DOHH2 (cell line): ENCODE measurements at regions not wholly inside any gene's neighbourhood (a gene's known extent, or its start where the extent isn't known, plus 50 kb on each side); places are given as distances from the start of the nearest gene placed in this dataset.

Experiments used
- EZH2phosphoT487 ChIP-seq: fragments of 200-600 bp; sonication (generic); IDR thresholded peaks from 2 replicates; pipeline ENCODE4 v1.6.1; 2017; ENCODE audit warnings: borderline replicate concordance, mild to moderate bottlenecking, antibody characterized with exemption, low read length, moderate library complexity, mixed read lengths
- TF ChIP-seq, protein P1 (sequence below): fragments of 200-600 bp; sonication (generic); IDR thresholded peaks from one replicate; pipeline ENCODE4 v1.5.1; 2014; ENCODE audit warnings: antibody characterized with exemption, mild to moderate bottlenecking, low read depth, low read length; ENCODE audit not compliant: poor library complexity, severe bottlenecking

- TF ChIP-seq, protein P1, sequence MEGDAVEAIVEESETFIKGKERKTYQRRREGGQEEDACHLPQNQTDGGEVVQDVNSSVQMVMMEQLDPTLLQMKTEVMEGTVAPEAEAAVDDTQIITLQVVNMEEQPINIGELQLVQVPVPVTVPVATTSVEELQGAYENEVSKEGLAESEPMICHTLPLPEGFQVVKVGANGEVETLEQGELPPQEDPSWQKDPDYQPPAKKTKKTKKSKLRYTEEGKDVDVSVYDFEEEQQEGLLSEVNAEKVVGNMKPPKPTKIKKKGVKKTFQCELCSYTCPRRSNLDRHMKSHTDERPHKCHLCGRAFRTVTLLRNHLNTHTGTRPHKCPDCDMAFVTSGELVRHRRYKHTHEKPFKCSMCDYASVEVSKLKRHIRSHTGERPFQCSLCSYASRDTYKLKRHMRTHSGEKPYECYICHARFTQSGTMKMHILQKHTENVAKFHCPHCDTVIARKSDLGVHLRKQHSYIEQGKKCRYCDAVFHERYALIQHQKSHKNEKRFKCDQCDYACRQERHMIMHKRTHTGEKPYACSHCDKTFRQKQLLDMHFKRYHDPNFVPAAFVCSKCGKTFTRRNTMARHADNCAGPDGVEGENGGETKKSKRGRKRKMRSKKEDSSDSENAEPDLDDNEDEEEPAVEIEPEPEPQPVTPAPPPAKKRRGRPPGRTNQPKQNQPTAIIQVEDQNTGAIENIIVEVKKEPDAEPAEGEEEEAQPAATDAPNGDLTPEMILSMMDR, result no peak
- no peak for TF ChIP-seq EZH2phosphoT487
Observed at GRCh38 chr14:62429683-62430082, 615.6 kb downstream of the KCNH5 start.
